GM23338 (cell line): ENCODE measurements at regions not wholly inside any gene's neighbourhood (a gene's known extent, or its start where the extent isn't known, plus 50 kb on each side); places are given as distances from the start of the nearest gene placed in this dataset.

ENCODE experiments used
- ATAC-seq: fragments of 200-7000 bp; cut with Tn5 transposase; 3 replicates; pipeline ENCODE4 v1.9.1; 2020
- DNase-seq: peaks from one replicate; pipeline ENCODE4 v3.0.0-alpha.2; 2015; ENCODE audit warnings: low spot score
- H2AFZ ChIP-seq: fragments of 200-600 bp; sonication (generic); 2 replicates; pipeline ENCODE4 v1.8.0; 2016; ENCODE audit warnings: antibody characterized with exemption, mild to moderate bottlenecking, moderate library complexity
- H3F3A ChIP-seq: fragments of 200-600 bp; sonication (generic); replicated peaks from 2 replicates; pipeline ENCODE4 v1.8.0; 2017; ENCODE audit warnings: antibody characterized with exemption, mixed run types, low read depth
- H3K27ac ChIP-seq: fragments of 200-600 bp; sonication (generic); 2 replicates; pipeline ENCODE4 v1.6.1; 2016; ENCODE audit warnings: low read depth
- H3K27me3 ChIP-seq: fragments of 200-600 bp; sonication (generic); 2 replicates; pipeline ENCODE4 v1.8.0; 2016; ENCODE audit warnings: mild to moderate bottlenecking, mixed run types, moderate library complexity; ENCODE audit not compliant: insufficient read depth
- H3K36me3 ChIP-seq: fragments of 200-600 bp; sonication (generic); 2 replicates; pipeline ENCODE4 v1.8.0; 2016; ENCODE audit warnings: mild to moderate bottlenecking; ENCODE audit not compliant: insufficient read depth
- H3K4me1 ChIP-seq: fragments of 200-600 bp; sonication (generic); 2 replicates; pipeline ENCODE4 v1.8.0; 2016; ENCODE audit warnings: mild to moderate bottlenecking, moderate library complexity; ENCODE audit not compliant: insufficient read depth
- H3K4me2 ChIP-seq: fragments of 200-600 bp; sonication (generic); 2 replicates; pipeline ENCODE4 v1.7.1; 2017; ENCODE audit warnings: mixed run types
- H3K4me3 ChIP-seq: fragments of 200-600 bp; sonication (generic); 2 replicates; pipeline ENCODE4 v1.6.1; 2016; ENCODE audit warnings: mixed run types
- H3K79me2 ChIP-seq: fragments of 200-600 bp; sonication (generic); replicated peaks from 2 replicates; pipeline ENCODE4 v1.8.0; 2017; ENCODE audit warnings: mild to moderate bottlenecking; ENCODE audit not compliant: insufficient read depth
- H3K9me2 ChIP-seq: fragments of 200-600 bp; sonication (generic); 2 replicates; pipeline ENCODE4 v1.8.0; 2017; ENCODE audit not compliant: insufficient read depth
- H4K20me1 ChIP-seq: fragments of 200-600 bp; sonication (generic); replicated peaks from 2 replicates; pipeline ENCODE4 v1.8.0; 2017; ENCODE audit warnings: mild to moderate bottlenecking; ENCODE audit not compliant: insufficient read depth
- H3K27ac Mint-ChIP-seq: 2 replicates; pipeline ENCODE4 v1.8.0; 2020; ENCODE audit warnings: inconsistent platforms, mild to moderate bottlenecking, moderate library complexity, mixed read lengths
- H3K27me3 Mint-ChIP-seq: 3 replicates; pipeline ENCODE4 v1.8.0; 2022; ENCODE audit warnings: low read depth, mild to moderate bottlenecking, moderate library complexity, mixed read lengths, inconsistent platforms; ENCODE audit not compliant: insufficient read depth, poor library complexity
- H3K36me3 Mint-ChIP-seq: 3 replicates; pipeline ENCODE4 v1.8.0; 2021; ENCODE audit warnings: low read depth, mild to moderate bottlenecking, inconsistent platforms, moderate library complexity, mixed read lengths
- H3K4me1 Mint-ChIP-seq: 3 replicates; pipeline ENCODE4 v1.8.0; 2020; ENCODE audit warnings: mild to moderate bottlenecking, inconsistent platforms, mixed read lengths
- H3K4me3 Mint-ChIP-seq: 3 replicates; pipeline ENCODE4 v1.8.0; 2021; ENCODE audit warnings: moderate library complexity, mild to moderate bottlenecking, inconsistent platforms, mixed read lengths
- H3K9me3 Mint-ChIP-seq: 3 replicates; pipeline ENCODE4 v1.8.0; 2020; ENCODE audit warnings: moderate library complexity, mild to moderate bottlenecking, inconsistent platforms, mixed read lengths
- CREB1 ChIP-seq: fragments of 250-450 bp; sonication (Bioruptor Pico); IDR thresholded peaks from 2 replicates; pipeline ENCODE4 v1.5.0; 2020; ENCODE audit warnings: low read depth, mild to moderate bottlenecking, moderate library complexity
- CTCF ChIP-seq, 2 experiments: fragments of 200-600 bp in 1 of 2; sonication (generic) in 1 of 2; conservative IDR thresholded peaks; 2 replicates each; pipeline versions ENCODE4 v1.5.1 to v1.6.1; 2016 to 2017; ENCODE audit warnings: antibody characterized with exemption in 2 of 2, low read depth in 2 of 2, mild to moderate bottlenecking in 2 of 2, moderate library complexity in 1 of 2
- ETS1 ChIP-seq: IDR thresholded peaks from 2 replicates; pipeline ENCODE4 v1.6.1; 2016; ENCODE audit warnings: antibody characterized with exemption
- EZH2 ChIP-seq: fragments of 200-600 bp; sonication (generic); IDR thresholded peaks from one replicate; pipeline ENCODE4 v1.8.0; 2017; ENCODE audit warnings: antibody characterized with exemption, mild to moderate bottlenecking, low read depth; ENCODE audit not compliant: unreplicated experiment
- EZH2phosphoT487 ChIP-seq: fragments of 200-600 bp; sonication (generic); IDR thresholded peaks from one replicate; pipeline ENCODE4 v1.8.1; 2018; ENCODE audit warnings: antibody characterized with exemption; ENCODE audit not compliant: unreplicated experiment
- JUNB ChIP-seq: IDR thresholded peaks from one replicate; pipeline ENCODE4 v1.6.1; 2016; ENCODE audit warnings: antibody characterized with exemption; ENCODE audit not compliant: unreplicated experiment
- NANOG ChIP-seq: IDR thresholded peaks from 2 replicates; pipeline ENCODE4 v1.6.1; 2016; ENCODE audit warnings: antibody characterized with exemption, borderline replicate concordance
- POLR2AphosphoS5 ChIP-seq: IDR thresholded peaks from 2 replicates; pipeline ENCODE4 v1.6.1; 2016; ENCODE audit warnings: antibody characterized with exemption, low read depth
- REST ChIP-seq: IDR thresholded peaks from one replicate; pipeline ENCODE4 v1.6.1; 2018; ENCODE audit warnings: antibody characterized with exemption; ENCODE audit not compliant: unreplicated experiment
- STAT1 ChIP-seq: IDR thresholded peaks from one replicate; pipeline ENCODE4 v1.6.1; 2016; ENCODE audit warnings: antibody characterized with exemption; ENCODE audit not compliant: unreplicated experiment
- ZNF114 ChIP-seq: fragments of 250-450 bp; sonication (Bioruptor Pico); IDR thresholded peaks from 2 replicates; pipeline ENCODE4 v1.5.0; 2020; ENCODE audit warnings: mild to moderate bottlenecking, moderate library complexity
- ZNF331 ChIP-seq: fragments of 250-450 bp; sonication (Bioruptor Pico); IDR thresholded peaks from 2 replicates; pipeline ENCODE4 v1.5.0; 2020; ENCODE audit warnings: low read depth, mild to moderate bottlenecking, moderate library complexity

GRCh38 chr12:42935756-42936155 is 346.2 kb upstream of the PRICKLE1 start (continued):
- no peak for TF ChIP-seq REST
- TF ChIP-seq ZNF114 (CRISPR knock-in tag): no peak
- no peak for TF ChIP-seq ETS1
- TF ChIP-seq POLR2AphosphoS5: no peak
- TF ChIP-seq ZNF331: no peak
- TF ChIP-seq NANOG: no peak
- TF ChIP-seq EZH2phosphoT487: no peak
- TF ChIP-seq CREB1 (CRISPR knock-in tag): no peak

GRCh38 chr12:42935090-42935489 is 345.5 kb upstream of the PRICKLE1 start:
- H3K79me2 ChIP-seq: no peaks in the 10 kb centered on the region
- H3K4me2 ChIP-seq: no peak overlapping the region
- H2AFZ ChIP-seq: no peak overlapping the region
- no peaks in the 10 kb centered on the region for H3F3A ChIP-seq
- H3K27ac ChIP-seq: no peak overlapping the region
- H3K9me3 Mint-ChIP-seq: peaks cover 3% of the 10 kb centered on the region; the same call in 2 of the 3 replicates
- no peaks in the 10 kb centered on the region for H3K36me3 ChIP-seq
- no peak for ATAC-seq
- peaks cover 3% of the 10 kb centered on the region; the same call in 1 of the 3 replicates for H3K36me3 Mint-ChIP-seq
- DNase-seq: no peak
- H3K4me1 Mint-ChIP-seq: peaks cover 12% of the 10 kb centered on the region; the same call in 2 of the 3 replicates
- no peaks in the 10 kb centered on the region; the same call in 1 of the 2 replicates for H3K4me1 ChIP-seq
- peaks cover 6% of the 10 kb centered on the region; the same call in 1 of the 2 replicates for H3K9me2 ChIP-seq
- no peak overlapping the region for H3K27ac Mint-ChIP-seq
- no peak overlapping the region for H3K4me3 Mint-ChIP-seq
- H3K27me3 ChIP-seq: no peaks in the 10 kb centered on the region
- H4K20me1 ChIP-seq: no peaks in the 10 kb centered on the region
- H3K27me3 Mint-ChIP-seq: no peaks in the 10 kb centered on the region
- H3K4me3 ChIP-seq: no peak overlapping the region
- TF ChIP-seq CREB1 (CRISPR knock-in tag): no peak
- TF ChIP-seq JUNB: no peak
- no peak for TF ChIP-seq POLR2AphosphoS5
- no peak for TF ChIP-seq CTCF (conservative IDR thresholded peaks at IDR 0.05; ENCODE audit: low read depth in 2 of 2)
- TF ChIP-seq EZH2: no peak
- no peak for TF ChIP-seq ZNF331
- no peak for TF ChIP-seq EZH2phosphoT487
- no peak for TF ChIP-seq STAT1
- no peak for TF ChIP-seq REST
